ENCODE measurements at regions not wholly inside any gene's neighbourhood (a gene's known extent, or its start where the extent isn't known, plus 50 kb on each side); places are given as distances from the start of the nearest gene placed in this dataset.

- H4K20me1 ChIP-seq (ENCODE audit: insufficient read depth, poor library complexity, severe bottlenecking) = no peaks in the 10 kb centered on the region
- no peak overlapping the region for H3K27ac ChIP-seq
- H3K4me3 ChIP-seq = no peak overlapping the region
- H3K27me3 ChIP-seq = no peaks in the 10 kb centered on the region
- no peaks in the 10 kb centered on the region for H3K79me2 ChIP-seq
- H3K36me3 ChIP-seq (replicated peaks; ENCODE audit: insufficient read depth, low read depth) = no peaks in the 10 kb centered on the region
- DNase-seq (ENCODE audit: low spot score) = no peak
- H2AFZ ChIP-seq = no peak overlapping the region
- no peaks in the 10 kb centered on the region for H3K9me3 ChIP-seq (ENCODE audit: low read depth)
- H3K4me2 ChIP-seq = no peak overlapping the region
- TF ChIP-seq CTCF (IDR thresholded peaks at IDR 0.05; ENCODE audit: poor library complexity) (no peak), EZH2 (IDR thresholded peaks at IDR 0.05; ENCODE audit: borderline replicate concordance) (no peak), EZH2phosphoT487 (IDR thresholded peaks at IDR 0.05; ENCODE audit: low read depth, severe bottlenecking, unreplicated experiment) (no peak)
- WGBS (ENCODE audit: low lambda C conversion rate, missing lambda C conversion rate) = 67% methylated on average over 7 of the region's 7 CpGs
- H3K4me1 ChIP-seq (ENCODE audit: insufficient read depth) = no peaks in the 10 kb centered on the region
- H3K9me2 ChIP-seq (replicated peaks; ENCODE audit: insufficient read depth) = no peaks in the 10 kb centered on the region
These were observed 290.8 kb downstream of the FOXO1 start for GRCh38 chr13:40375489-40376171.

- H3K27me3 ChIP-seq = no peaks in the 10 kb centered on the region
- 92% methylated on average over 4 of the region's 4 CpGs for WGBS (ENCODE audit: low lambda C conversion rate, missing lambda C conversion rate)
- no peaks in the 10 kb centered on the region for H3K9me2 ChIP-seq (replicated peaks; ENCODE audit: insufficient read depth)
These were observed 290.1 kb downstream of the FOXO1 start for GRCh38 chr13:40376296-40376849.

DNA sequence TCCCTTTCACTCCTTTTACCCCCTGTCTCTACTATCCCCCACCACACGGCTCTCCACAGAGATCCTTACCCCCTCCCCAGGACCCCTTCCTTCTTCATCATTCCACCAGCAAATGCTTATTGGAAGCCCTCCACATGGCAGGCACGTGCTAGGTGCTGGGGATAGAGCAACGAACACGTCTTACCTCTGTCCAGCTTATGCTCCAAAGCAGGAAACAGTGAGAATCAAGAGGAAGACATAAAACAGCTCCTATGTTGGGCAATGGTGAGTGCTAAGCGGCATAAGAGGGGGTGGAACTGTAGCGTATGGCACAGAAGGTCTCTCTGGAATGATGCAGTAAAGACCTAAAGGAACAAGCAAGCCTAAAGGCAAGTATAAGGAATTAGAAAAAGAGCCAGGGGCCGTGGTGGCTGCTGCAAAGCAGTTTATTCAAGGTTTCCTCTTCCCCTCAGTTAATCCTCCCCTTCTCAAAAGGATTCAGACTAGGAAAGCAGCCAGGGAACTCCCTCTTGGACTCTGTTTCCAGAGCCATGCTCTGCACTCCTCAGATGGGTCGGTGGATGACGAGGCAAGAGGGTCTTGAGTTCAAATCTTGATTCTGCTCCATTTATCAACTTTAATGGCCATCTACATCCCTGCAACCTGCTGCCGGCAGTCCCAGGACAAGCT is 289.4 kb downstream of the FOXO1 start:
- H3K27me3 ChIP-seq = no peaks in the 10 kb centered on the region
- WGBS (ENCODE audit: low lambda C conversion rate, missing lambda C conversion rate) = 66% methylated on average over 10 of the region's 10 CpGs
- no peaks in the 10 kb centered on the region for H3K4me1 ChIP-seq (ENCODE audit: insufficient read depth)
- no peaks in the 10 kb centered on the region for H4K20me1 ChIP-seq (ENCODE audit: insufficient read depth, poor library complexity, severe bottlenecking)
- no peak for TF ChIP-seq CTCF (IDR thresholded peaks at IDR 0.05; ENCODE audit: poor library complexity)
- no peak for TF ChIP-seq EZH2 (IDR thresholded peaks at IDR 0.05; ENCODE audit: borderline replicate concordance)
- TF ChIP-seq EZH2phosphoT487 (IDR thresholded peaks at IDR 0.05; ENCODE audit: low read depth, severe bottlenecking, unreplicated experiment) = no peak
- H3K79me2 ChIP-seq = no peaks in the 10 kb centered on the region
- H3K9me2 ChIP-seq (replicated peaks; ENCODE audit: insufficient read depth) = no peaks in the 10 kb centered on the region
- H3K27ac ChIP-seq = no peak overlapping the region
- no peak overlapping the region for H3K4me3 ChIP-seq
- no peaks in the 10 kb centered on the region for H3K36me3 ChIP-seq (replicated peaks; ENCODE audit: insufficient read depth, low read depth)
- H3K9me3 ChIP-seq (ENCODE audit: low read depth) = no peaks in the 10 kb centered on the region
- no peak for DNase-seq (ENCODE audit: low spot score)
- H2AFZ ChIP-seq = no peak overlapping the region
- H3K4me2 ChIP-seq = no peak overlapping the region

More at GRCh38 chr13:40376296-40376849, 290.1 kb downstream of the FOXO1 start:
- TF ChIP-seq CTCF (IDR thresholded peaks at IDR 0.05; ENCODE audit: poor library complexity) (no peak), EZH2phosphoT487 (IDR thresholded peaks at IDR 0.05; ENCODE audit: low read depth, severe bottlenecking, unreplicated experiment) (no peak), EZH2 (IDR thresholded peaks at IDR 0.05; ENCODE audit: borderline replicate concordance) (no peak)
- no peak overlapping the region for H3K4me2 ChIP-seq
- DNase-seq (ENCODE audit: low spot score) = no peak
- H2AFZ ChIP-seq = no peak overlapping the region
- no peaks in the 10 kb centered on the region for H3K4me1 ChIP-seq (ENCODE audit: insufficient read depth)
- no peak overlapping the region for H3K27ac ChIP-seq
- no peaks in the 10 kb centered on the region for H4K20me1 ChIP-seq (ENCODE audit: insufficient read depth, poor library complexity, severe bottlenecking)
- H3K79me2 ChIP-seq = no peaks in the 10 kb centered on the region
- no peaks in the 10 kb centered on the region for H3K9me3 ChIP-seq (ENCODE audit: low read depth)
- no peaks in the 10 kb centered on the region for H3K36me3 ChIP-seq (replicated peaks; ENCODE audit: insufficient read depth, low read depth)
- H3K4me3 ChIP-seq = no peak overlapping the region
